HG03432 (cell line): ENCODE measurements at regions not wholly inside any gene's neighbourhood (a gene's known extent, or its start where the extent isn't known, plus 50 kb on each side); places are given as distances from the start of the nearest gene placed in this dataset.
A peak's percentile ranks its signal among the peaks of the same experiment; 100 is the strongest.
"Not testable (repeated sequence)": the region's sequence is repeated elsewhere in the genome, so short reads cannot be mapped to it uniquely, and the experiment has no call there.

Experiments
- ATAC-seq: cut with Tn5 transposase; IDR thresholded peaks from one replicate; pipeline ENCODE4 v1.9.1; 2021; ENCODE audit warnings: mild to moderate bottlenecking, moderate library complexity; ENCODE audit not compliant: unreplicated experiment

GRCh38 chr9:117775591-117775990 lies 71.4 kb downstream of the TLR4 start:
- ATAC-seq, result no peak

- ATAC-seq, result peak; percentile 67
These were observed 73.6 kb downstream of the TLR4 start for GRCh38 chr9:117777823-117778222.

- no peak for ATAC-seq
These were observed 75.6 kb downstream of the TLR4 start for GRCh38 chr9:117779760-117780159.

GRCh38 chr9:117782931-117783788 lies 79.0 kb downstream of the TLR4 start:
- ATAC-seq, result peak; percentile 77

- ATAC-seq, result peak; percentile 81
These were observed 79.6 kb downstream of the TLR4 start for GRCh38 chr9:117783828-117784227.

- ATAC-seq, result no peak
These were observed 80.8 kb downstream of the TLR4 start for GRCh38 chr9:117784996-117785395.

- ATAC-seq, result no peak
These were observed 83.5 kb downstream of the TLR4 start for GRCh38 chr9:117787746-117788145.

- ATAC-seq, result no peak
These were observed 91.1 kb downstream of the TLR4 start for GRCh38 chr9:117795271-117795670.

- ATAC-seq, result no peak
These were observed 92.5 kb downstream of the TLR4 start for GRCh38 chr9:117796681-117797080.

- ATAC-seq, result no peak
These were observed 96.2 kb downstream of the TLR4 start for GRCh38 chr9:117800389-117800788.

- ATAC-seq, result no peak
These were observed 105.5 kb downstream of the TLR4 start for GRCh38 chr9:117809751-117810150.

- ATAC-seq, result peak; percentile 91
These were observed 111.1 kb downstream of the TLR4 start for GRCh38 chr9:117815315-117815714.

- ATAC-seq, result no peak
These were observed 111.7 kb downstream of the TLR4 start for GRCh38 chr9:117815948-117816347.

GRCh38 chr9:117821954-117822353 lies 117.8 kb downstream of the TLR4 start:
- ATAC-seq, result no peak

- ATAC-seq, result no peak
These were observed 119.4 kb downstream of the TLR4 start for GRCh38 chr9:117823576-117823975.

GRCh38 chr9:117825609-117826347 lies 121.6 kb downstream of the TLR4 start:
- ATAC-seq, result peak; percentile 98

GRCh38 chr9:117826837-117827236 lies 122.6 kb downstream of the TLR4 start:
- ATAC-seq, result no peak

GRCh38 chr9:117827456-117827855 lies 123.3 kb downstream of the TLR4 start:
- ATAC-seq, result no peak

- ATAC-seq, result no peak
These were observed 124.3 kb downstream of the TLR4 start for GRCh38 chr9:117828466-117828865.

- peak; percentile 84 for ATAC-seq
These were observed 131.6 kb downstream of the TLR4 start for GRCh38 chr9:117835798-117836197.

- no peak for ATAC-seq
These were observed 135.7 kb downstream of the TLR4 start for GRCh38 chr9:117839862-117840261.

- ATAC-seq, result not testable (repeated sequence)
These were observed 147.7 kb downstream of the TLR4 start for GRCh38 chr9:117851836-117852461.
